ENCODE measurements at regions not wholly inside any gene's neighbourhood (a gene's known extent, or its start where the extent isn't known, plus 50 kb on each side); places are given as distances from the start of the nearest gene placed in this dataset.

- Histone ChIP-seq H3K4me1 (no peaks in the 10 kb centered on the region), H2AFZ (replicated peaks) (no peak overlapping the region), H3K9ac (no peak overlapping the region), H3K9me3 (ENCODE audit: low read depth) (no peaks in the 10 kb centered on the region), H3K4me2 (no peak overlapping the region), H3K27ac (no peak overlapping the region), H3K27me3 (no peaks in the 10 kb centered on the region), H3K79me2 (ENCODE audit: low read depth) (no peaks in the 10 kb centered on the region), H4K20me1 (ENCODE audit: low read depth) (no peaks in the 10 kb centered on the region), H3F3A (ENCODE audit: low read depth) (no peaks in the 10 kb centered on the region), H3K36me3 (no peaks in the 10 kb centered on the region), H3K4me3 (no peak overlapping the region)
- Mint-ChIP-seq H3K9me3 (no peaks in the 10 kb centered on the region), H3K27ac (no peak overlapping the region), H3K4me3 (no peak overlapping the region), H3K36me3 (no peaks in the 10 kb centered on the region), H3K27me3 (ENCODE audit: insufficient read depth, low read depth) (no peaks in the 10 kb centered on the region), H3K4me1 (peaks cover 9% of the 10 kb centered on the region)
- no peak for DNase-seq (ENCODE audit: low spot score)
- TF ChIP-seq CTCF (IDR thresholded peaks at IDR 0.05) (no peak), EZH2 (IDR thresholded peaks at IDR 0.05) (no peak), EZH2phosphoT487 (IDR thresholded peaks at IDR 0.05) (no peak)
These were observed 135.4 kb upstream of the SYNPR start for GRCh38 chr3:63142681-63143080.

- H3K36me3 ChIP-seq = no peaks in the 10 kb centered on the region
- H2AFZ ChIP-seq (replicated peaks) = no peak overlapping the region
- no peak overlapping the region for H3K4me3 ChIP-seq
- H3K79me2 ChIP-seq (ENCODE audit: low read depth) = no peaks in the 10 kb centered on the region
- Mint-ChIP-seq H3K4me3 (no peak overlapping the region), H3K4me1 (peaks cover 21% of the 10 kb centered on the region), H3K9me3 (no peaks in the 10 kb centered on the region), H3K36me3 (no peaks in the 10 kb centered on the region), H3K27ac (no peak overlapping the region), H3K27me3 (ENCODE audit: insufficient read depth, low read depth) (peaks cover 2% of the 10 kb centered on the region)
- no peaks in the 10 kb centered on the region for H4K20me1 ChIP-seq (ENCODE audit: low read depth)
- no peaks in the 10 kb centered on the region for H3K4me1 ChIP-seq
- no peaks in the 10 kb centered on the region for H3K9me3 ChIP-seq (ENCODE audit: low read depth)
- DNase-seq (ENCODE audit: low spot score) = no peak
- no peak overlapping the region for H3K4me2 ChIP-seq
- no peaks in the 10 kb centered on the region for H3F3A ChIP-seq (ENCODE audit: low read depth)
- H3K27ac ChIP-seq = no peak overlapping the region
- TF ChIP-seq EZH2phosphoT487 (IDR thresholded peaks at IDR 0.05) (no peak), EZH2 (IDR thresholded peaks at IDR 0.05) (no peak), CTCF (IDR thresholded peaks at IDR 0.05) (no peak)
- no peak overlapping the region for H3K9ac ChIP-seq
- no peaks in the 10 kb centered on the region for H3K27me3 ChIP-seq
These were observed 132.0 kb upstream of the SYNPR start for GRCh38 chr3:63146154-63146553.

- Histone ChIP-seq H3K27me3 (no peaks in the 10 kb centered on the region), H3K4me2 (no peak overlapping the region), H3F3A (ENCODE audit: low read depth) (no peaks in the 10 kb centered on the region), H3K36me3 (no peaks in the 10 kb centered on the region), H3K27ac (no peak overlapping the region), H3K9me3 (ENCODE audit: low read depth) (no peaks in the 10 kb centered on the region), H3K4me3 (no peak overlapping the region), H3K9ac (no peak overlapping the region), H4K20me1 (ENCODE audit: low read depth) (no peaks in the 10 kb centered on the region), H2AFZ (replicated peaks) (no peak overlapping the region), H3K4me1 (no peaks in the 10 kb centered on the region), H3K79me2 (ENCODE audit: low read depth) (no peaks in the 10 kb centered on the region)
- H3K27ac Mint-ChIP-seq = peak overlapping the region; percentile 91
- TF ChIP-seq CTCF (IDR thresholded peaks at IDR 0.05) (no peak), EZH2 (IDR thresholded peaks at IDR 0.05) (no peak), EZH2phosphoT487 (IDR thresholded peaks at IDR 0.05) (no peak)
- no peaks in the 10 kb centered on the region for H3K36me3 Mint-ChIP-seq
- peaks cover 2% of the 10 kb centered on the region for H3K27me3 Mint-ChIP-seq (ENCODE audit: insufficient read depth, low read depth)
- peaks cover 20% of the 10 kb centered on the region for H3K4me1 Mint-ChIP-seq
- no peak overlapping the region for H3K4me3 Mint-ChIP-seq
- DNase-seq (ENCODE audit: low spot score) = no peak
- H3K9me3 Mint-ChIP-seq = no peaks in the 10 kb centered on the region
These were observed 127.2 kb upstream of the SYNPR start for GRCh38 chr3:63150880-63151279.

All from neural progenitor cell (in vitro differentiated cells).